Spleen (tissue), 7 donors: ENCODE measurements at regions not wholly inside any gene's neighbourhood (a gene's known extent, or its start where the extent isn't known, plus 50 kb on each side); places are given as distances from the start of the nearest gene placed in this dataset.

ENCODE experiments used
- POLR2A ChIP-seq, 3 donors: fragments of 450-650 bp; IDR thresholded peaks; one replicate each; pipeline ENCODE4 v1.5.1; 2017; ENCODE audit warnings: antibody characterized with exemption in 3 of 3, mild to moderate bottlenecking in 1 of 3
- POLR2AphosphoS5 ChIP-seq, 3 donors: sonication (generic); formaldehyde crosslinking; IDR thresholded peaks; one replicate each; pipeline ENCODE4 v1.5.1; 2017; ENCODE audit warnings: antibody characterized with exemption in 3 of 3
- TF ChIP-seq, protein P1 (sequence below), 11 experiments: fragments of 200-600 bp in 7 of 11; fragments of 450-650 bp in 4 of 11; sonication (generic) in 4 of 11; IDR thresholded peaks in 8 of 11; conservative IDR thresholded peaks in 3 of 11; 1 replicate in 7 of 11; 2 replicates in 4 of 11; pipeline versions ENCODE4 v1.4.0 to v1.8.0; 2016 to 2021; ENCODE audit warnings: antibody characterized with exemption in 11 of 11, inconsistent platforms in 4 of 11, mild to moderate bottlenecking in 1 of 11
- donor health status: DM: no; HTN: no; CAD: no; lungs with moderate emphysema.
- donor health status: DM: no; HTN: no; CAD: no.
- donor health status: DM: no; HTN: no; CAD: no.

DNA sequence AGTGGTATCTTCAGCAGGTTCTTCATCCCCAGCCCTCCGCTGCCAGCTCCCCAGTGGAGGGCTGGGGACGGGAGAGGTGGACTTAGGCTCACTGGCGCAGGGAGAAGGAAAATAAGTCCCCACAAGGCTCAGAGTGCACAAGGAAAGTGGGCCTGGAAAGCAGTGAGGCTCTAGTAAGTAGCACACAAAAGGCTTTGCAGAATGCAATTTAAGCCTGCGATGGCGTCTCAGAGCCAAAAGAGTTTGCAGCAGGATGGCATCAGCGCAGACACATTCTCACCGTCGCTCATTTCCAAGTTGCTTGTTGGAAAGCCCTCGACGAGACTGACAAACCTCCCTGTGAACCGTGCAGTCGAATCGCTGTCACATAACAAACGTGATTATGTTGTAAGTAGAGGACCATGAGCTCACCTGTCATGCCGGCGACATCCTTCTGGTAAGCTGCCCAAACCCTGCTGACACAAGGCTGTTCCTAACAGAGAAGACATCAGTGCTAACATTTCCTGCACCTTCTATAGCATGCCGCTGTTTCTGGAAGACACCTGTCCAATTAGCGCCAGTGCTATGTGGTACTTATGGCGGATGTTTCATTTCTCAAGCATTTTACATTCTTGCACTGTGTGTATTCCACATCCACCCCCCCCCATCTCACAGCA is 98.3 kb upstream of the NPVF start:
- TF ChIP-seq, protein P1, sequence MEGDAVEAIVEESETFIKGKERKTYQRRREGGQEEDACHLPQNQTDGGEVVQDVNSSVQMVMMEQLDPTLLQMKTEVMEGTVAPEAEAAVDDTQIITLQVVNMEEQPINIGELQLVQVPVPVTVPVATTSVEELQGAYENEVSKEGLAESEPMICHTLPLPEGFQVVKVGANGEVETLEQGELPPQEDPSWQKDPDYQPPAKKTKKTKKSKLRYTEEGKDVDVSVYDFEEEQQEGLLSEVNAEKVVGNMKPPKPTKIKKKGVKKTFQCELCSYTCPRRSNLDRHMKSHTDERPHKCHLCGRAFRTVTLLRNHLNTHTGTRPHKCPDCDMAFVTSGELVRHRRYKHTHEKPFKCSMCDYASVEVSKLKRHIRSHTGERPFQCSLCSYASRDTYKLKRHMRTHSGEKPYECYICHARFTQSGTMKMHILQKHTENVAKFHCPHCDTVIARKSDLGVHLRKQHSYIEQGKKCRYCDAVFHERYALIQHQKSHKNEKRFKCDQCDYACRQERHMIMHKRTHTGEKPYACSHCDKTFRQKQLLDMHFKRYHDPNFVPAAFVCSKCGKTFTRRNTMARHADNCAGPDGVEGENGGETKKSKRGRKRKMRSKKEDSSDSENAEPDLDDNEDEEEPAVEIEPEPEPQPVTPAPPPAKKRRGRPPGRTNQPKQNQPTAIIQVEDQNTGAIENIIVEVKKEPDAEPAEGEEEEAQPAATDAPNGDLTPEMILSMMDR (IDR thresholded peaks at IDR 0.05 in 8 of 11, conservative IDR thresholded peaks at IDR 0.05 in 3 of 11) = no peak
- TF ChIP-seq POLR2AphosphoS5 (IDR thresholded peaks at IDR 0.05) (no peak), POLR2A (IDR thresholded peaks at IDR 0.05) (no peak)
